GM12872 (cell line): ENCODE measurements at regions not wholly inside any gene's neighbourhood (a gene's known extent, or its start where the extent isn't known, plus 50 kb on each side); places are given as distances from the start of the nearest gene placed in this dataset.

Source experiments
- TF ChIP-seq, protein P1 (sequence below): IDR thresholded peaks from 3 replicates; pipeline ENCODE4 v1.5.1; 2011; ENCODE audit warnings: low read depth, mild to moderate bottlenecking, low read length, moderate library complexity; ENCODE audit not compliant: insufficient read depth

DNA sequence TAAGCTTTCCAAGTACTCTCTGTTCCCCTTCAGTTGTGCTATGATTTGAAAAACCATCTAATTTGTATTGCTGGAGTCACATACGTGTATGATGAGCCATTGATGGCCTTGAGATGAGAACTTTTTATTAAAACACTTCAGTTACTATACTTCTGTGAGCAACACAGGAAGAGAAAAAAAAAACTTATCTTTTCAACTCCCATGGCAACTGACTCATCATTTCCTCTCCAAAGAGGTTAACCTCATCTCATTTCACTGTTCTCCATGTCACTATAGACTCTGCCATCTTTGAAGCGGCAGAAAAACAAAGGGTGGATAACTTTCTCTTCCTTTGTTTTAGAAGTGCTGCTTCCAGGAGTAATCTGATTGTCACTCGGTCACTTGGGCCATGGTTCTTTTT, 104.3 kb upstream of the PCSK1 start:
- TF ChIP-seq, protein P1, sequence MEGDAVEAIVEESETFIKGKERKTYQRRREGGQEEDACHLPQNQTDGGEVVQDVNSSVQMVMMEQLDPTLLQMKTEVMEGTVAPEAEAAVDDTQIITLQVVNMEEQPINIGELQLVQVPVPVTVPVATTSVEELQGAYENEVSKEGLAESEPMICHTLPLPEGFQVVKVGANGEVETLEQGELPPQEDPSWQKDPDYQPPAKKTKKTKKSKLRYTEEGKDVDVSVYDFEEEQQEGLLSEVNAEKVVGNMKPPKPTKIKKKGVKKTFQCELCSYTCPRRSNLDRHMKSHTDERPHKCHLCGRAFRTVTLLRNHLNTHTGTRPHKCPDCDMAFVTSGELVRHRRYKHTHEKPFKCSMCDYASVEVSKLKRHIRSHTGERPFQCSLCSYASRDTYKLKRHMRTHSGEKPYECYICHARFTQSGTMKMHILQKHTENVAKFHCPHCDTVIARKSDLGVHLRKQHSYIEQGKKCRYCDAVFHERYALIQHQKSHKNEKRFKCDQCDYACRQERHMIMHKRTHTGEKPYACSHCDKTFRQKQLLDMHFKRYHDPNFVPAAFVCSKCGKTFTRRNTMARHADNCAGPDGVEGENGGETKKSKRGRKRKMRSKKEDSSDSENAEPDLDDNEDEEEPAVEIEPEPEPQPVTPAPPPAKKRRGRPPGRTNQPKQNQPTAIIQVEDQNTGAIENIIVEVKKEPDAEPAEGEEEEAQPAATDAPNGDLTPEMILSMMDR, result no peak

DNA sequence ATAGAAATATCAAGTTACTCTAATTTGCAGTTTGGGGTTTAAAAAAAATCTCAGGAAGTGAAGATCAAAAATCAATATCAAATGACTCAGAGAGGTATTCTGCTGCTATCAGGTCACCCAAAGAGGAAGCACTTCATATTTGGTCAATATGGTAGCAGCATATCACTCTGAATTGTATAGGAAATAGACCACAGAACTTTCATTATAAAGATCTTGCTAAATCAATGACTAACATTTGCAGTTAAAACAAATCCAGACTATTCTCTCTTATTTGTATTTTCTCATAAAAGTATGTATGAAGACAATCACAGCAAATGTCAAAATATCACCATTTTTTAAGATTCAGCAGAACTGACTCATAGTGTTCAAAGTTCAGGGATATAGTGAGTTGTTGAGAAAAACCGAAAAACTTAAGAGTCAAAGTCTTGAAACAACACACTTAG, 105.8 kb upstream of the PCSK1 start:
- TF ChIP-seq, protein P1, result no peak

DNA sequence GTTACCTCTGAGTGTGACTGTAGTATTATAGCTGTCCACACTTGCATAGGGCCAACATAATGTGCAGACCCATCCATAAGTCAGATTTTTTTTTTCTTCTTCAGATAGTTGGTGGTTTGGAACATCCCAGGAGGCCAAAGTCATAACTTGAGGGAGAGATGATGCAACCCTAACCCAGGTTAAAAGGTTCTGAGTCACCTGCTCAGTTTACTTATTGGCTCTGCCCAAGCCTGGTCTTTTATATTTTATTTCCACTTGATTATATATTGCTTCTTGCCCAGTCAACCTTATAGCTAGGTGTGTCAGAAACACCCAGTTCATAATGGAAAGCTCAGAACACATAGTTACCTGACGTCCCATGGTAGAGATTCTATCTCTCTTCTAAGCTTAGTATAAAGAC, 113.1 kb upstream of the PCSK1 start:
- TF ChIP-seq, protein P1, result no peak

DNA sequence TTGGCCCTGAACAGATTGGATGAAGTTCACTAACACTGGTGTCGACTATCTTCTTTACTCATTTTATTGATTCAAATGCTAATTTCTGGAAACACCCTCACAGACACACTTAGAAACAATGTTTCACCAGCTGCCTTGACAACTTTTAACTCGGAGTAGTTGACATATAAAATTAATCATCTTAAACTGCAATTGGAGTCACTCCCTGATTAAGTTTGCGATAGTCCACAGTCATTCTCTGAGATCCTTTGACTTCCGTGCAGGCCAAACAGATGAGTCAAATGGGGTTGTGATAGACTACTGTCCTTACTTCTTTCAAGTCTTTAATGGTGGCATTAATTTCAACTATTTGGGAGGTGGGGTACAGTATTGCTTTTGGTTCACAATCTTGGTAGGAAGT, 114.4 kb upstream of the PCSK1 start:
- TF ChIP-seq, protein P1, result no peak

DNA sequence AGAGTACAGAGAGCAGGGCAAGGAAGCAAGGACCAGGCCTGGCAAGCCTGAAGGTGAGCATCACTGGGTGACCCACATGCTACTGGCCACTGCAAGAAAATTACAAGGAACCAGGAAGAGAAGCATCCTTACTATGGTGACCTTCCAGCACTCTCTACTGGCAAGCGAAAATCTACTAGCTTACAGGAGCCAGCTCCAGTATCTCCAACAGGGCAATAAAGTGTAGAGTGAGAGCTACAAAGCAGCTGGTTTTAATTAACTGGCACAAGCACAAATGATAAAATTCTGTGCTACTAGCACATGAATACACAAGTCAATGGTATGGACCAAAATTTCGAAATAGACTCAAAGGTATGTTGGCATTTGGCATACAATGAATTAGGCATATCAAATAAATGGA, 113.3 kb upstream of the CAST start:
- TF ChIP-seq, protein P1, result no peak

DNA sequence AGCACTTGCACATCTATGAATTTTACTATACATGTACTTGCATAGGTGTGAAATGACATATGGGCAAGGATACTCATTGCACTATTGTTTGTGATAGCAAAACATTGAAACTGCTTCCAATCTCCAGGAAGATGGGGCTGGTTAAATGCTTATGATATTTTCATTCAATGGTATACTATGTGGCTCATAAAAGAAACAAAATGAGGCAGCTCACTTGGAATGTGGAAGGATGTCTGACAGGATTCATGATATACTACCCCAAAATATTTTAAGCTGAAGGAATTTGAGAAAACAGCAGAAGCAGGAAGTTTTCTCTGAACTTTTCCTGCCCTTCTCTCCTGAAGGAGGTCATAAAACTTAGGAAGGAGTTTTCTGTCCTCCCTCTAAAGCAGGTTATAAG, 99.6 kb upstream of the CAST start:
- TF ChIP-seq, protein P1, result no peak

DNA sequence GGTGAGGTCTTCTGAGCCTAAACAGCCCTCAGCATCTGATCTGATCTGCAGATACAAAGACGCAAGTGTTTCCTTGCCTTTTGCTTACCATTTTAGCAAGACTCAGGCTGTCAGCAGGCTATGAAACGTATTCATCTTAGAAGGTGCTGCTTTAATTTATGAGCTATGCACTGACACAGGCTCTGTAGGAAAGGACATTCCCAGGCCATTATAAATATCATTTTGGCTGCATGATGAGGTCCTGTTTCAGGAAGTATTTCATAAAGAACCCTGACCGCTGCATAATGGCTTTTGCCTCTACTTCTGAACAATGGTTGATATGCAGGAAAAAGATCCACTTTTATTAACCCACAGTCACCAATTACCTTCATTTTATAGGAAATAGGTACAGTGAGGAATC, 98.4 kb upstream of the CAST start:
- TF ChIP-seq, protein P1, result no peak
